ENCODE measurements at regions not wholly inside any gene's neighbourhood (a gene's known extent, or its start where the extent isn't known, plus 50 kb on each side); places are given as distances from the start of the nearest gene placed in this dataset.

DNA sequence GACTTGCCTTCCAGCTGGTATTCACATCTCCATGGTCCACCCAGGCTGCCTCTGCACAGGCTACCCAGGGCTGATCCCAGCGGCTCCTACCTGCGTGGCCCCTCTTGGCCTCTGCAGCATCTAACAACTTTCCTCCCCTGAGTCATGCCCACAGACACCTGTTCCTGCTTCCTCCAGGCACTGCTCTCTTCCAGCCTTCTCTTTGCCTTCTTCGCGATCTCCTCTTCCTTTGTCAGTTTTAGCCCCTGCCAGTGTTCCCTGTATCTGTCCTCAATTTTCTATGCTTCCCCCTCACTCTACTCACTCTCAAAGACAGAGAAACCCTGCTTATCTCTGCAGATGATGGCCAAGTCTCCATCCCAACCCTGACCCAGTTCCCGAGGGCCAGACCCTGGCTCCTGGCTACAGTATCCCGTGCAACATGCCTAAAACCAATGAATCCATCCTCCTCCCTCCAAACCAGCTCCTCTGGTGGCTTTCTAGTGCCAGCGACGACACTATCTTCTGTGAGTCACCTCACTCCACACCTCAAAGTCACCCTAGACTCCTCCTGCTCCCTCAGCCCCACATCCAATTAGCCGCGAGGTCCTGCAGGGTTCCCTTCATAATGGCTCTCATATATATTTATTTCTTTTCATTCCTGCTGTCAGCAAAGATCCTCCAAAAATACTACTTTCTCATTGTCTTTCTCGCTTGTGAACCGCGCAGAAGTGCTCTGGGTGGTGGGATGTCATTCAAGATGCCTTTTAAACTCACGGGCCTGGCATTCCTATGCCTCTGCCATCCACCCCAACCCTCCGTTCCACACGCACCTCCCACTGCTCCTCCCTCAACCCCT, 259.2 kb downstream of the TOMM20 start (continued):
- no peak for TF ChIP-seq ZBTB40 (IDR thresholded peaks at IDR 0.05)
- no peak for TF ChIP-seq ZBTB40 (CRISPR knock-in tag; IDR thresholded peaks at IDR 0.05)
- no peak for TF ChIP-seq RFX5 (IDR thresholded peaks at IDR 0.05; ENCODE audit: low read depth, low read length)
- no peak; a peak in 1 of 4 replicates for TF ChIP-seq HDAC1 (IDR thresholded peaks at IDR 0.05)
- peak; percentile 58 for TF ChIP-seq CHD1 (IDR thresholded peaks at IDR 0.05; ENCODE audit: low read length)
- TF ChIP-seq KAT7 (CRISPR knock-in tag; IDR thresholded peaks at IDR 0.05; ENCODE audit: borderline replicate concordance): no peak; the same call in 1 of the 2 replicates
- TF ChIP-seq FOSL1 (tag; conservative IDR thresholded peaks at IDR 0.05): peak; percentile 94
- no peak for TF ChIP-seq KDM5B (IDR thresholded peaks at IDR 0.05; ENCODE audit: insufficient replicate concordance, low read depth, low read length)
- TF ChIP-seq FOXK1 (CRISPR knock-in tag; IDR thresholded peaks at IDR 0.05; ENCODE audit: borderline replicate concordance): no peak
- TF ChIP-seq SAFB2 (IDR thresholded peaks at IDR 0.05; ENCODE audit: borderline replicate concordance, low read depth, low read length, severe bottlenecking): no peak
- peak in 1 of 3 experiments; percentile 20; a peak in 1 of 6 replicates for TF ChIP-seq CTCF (IDR thresholded peaks at IDR 0.05 in 2 of 3, conservative IDR thresholded peaks at IDR 0.05 in 1 of 3; ENCODE audit: insufficient read depth in 2 of 3, low read depth in 1 of 3, low read length in 3 of 3)
- no peak for TF ChIP-seq SMARCB1 (IDR thresholded peaks at IDR 0.05; ENCODE audit: insufficient read length, low read depth)
- TF ChIP-seq MEIS2 (IDR thresholded peaks at IDR 0.05; ENCODE audit: partially characterized antibody): peak; percentile 57
- no peak for TF ChIP-seq CREB1 (IDR thresholded peaks at IDR 0.05)
- TF ChIP-seq CREB1 (CRISPR knock-in tag; IDR thresholded peaks at IDR 0.05): no peak
- no peak for TF ChIP-seq FOXM1 (IDR thresholded peaks at IDR 0.05; ENCODE audit: low read depth)
- no peak for TF ChIP-seq FOXM1 (CRISPR knock-in tag; IDR thresholded peaks at IDR 0.05; ENCODE audit: low read depth)
- peak; percentile 65; the same call in 1 of the 2 replicates for TF ChIP-seq CTBP1 (IDR thresholded peaks at IDR 0.05; ENCODE audit: borderline replicate concordance)

Data from K562 (cell line).